UCSD-AML1 (cell line): ENCODE measurements at regions not wholly inside any gene's neighbourhood (a gene's known extent, or its start where the extent isn't known, plus 50 kb on each side); places are given as distances from the start of the nearest gene placed in this dataset.
"Not testable (repeated sequence)": the region's sequence is repeated elsewhere in the genome, so short reads cannot be mapped to it uniquely, and the experiment has no call there.

ENCODE experiments used
- DNase-seq: peaks from one replicate; lab custom pipeline; 2025; ENCODE audit not compliant: unreplicated experiment; lab: John Stamatoyannopoulos, UW

GRCh38 chr12:3418609-3419390 lies 72.2 kb upstream of the PRMT8 start:
- DNase-seq = no peak

- DNase-seq = no peak
Observed at GRCh38 chr12:3419558-3419957, 71.4 kb upstream of the PRMT8 start.

DNA sequence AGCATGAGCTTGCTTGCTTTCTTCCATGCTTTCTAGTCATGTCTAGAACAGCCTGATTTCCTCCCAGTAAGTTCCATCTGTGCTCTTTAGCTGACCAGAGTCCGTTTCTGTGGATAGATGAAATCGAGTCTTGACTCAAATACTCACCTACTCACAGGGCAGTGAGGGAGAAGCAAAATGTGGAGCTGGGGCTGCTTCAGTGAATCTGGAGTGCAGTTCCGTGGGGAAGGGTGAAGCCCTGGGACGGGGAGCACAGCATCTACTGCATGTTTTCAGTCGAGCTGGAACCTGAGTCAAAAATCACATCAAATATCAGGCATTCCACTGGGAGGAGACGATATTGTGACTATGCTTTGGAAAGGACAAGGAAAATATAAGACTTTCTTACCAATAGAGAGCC lies 70.3 kb upstream of the PRMT8 start:
- no peak for DNase-seq

- no peak for DNase-seq
Observed at GRCh38 chr12:3421191-3421978, 69.6 kb upstream of the PRMT8 start.

DNA sequence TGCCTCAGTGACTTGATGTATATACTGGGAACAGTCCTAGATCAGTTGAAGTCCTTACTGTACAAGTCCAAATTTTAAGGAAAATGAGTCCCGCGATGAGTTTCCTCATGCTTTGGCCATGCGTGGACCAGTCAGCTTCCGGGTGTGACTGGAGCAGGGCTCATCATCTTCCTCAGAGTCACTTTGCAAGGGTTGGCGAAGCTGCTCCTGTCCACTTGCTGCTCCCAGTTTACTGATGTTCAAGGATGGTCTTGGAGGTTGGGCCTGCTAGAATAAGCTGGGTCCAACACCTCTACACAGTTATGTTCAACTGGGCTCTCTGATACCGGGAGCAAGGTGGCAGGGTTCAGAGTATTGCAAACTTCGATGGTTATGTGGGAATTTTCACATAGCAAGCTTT lies 66.2 kb upstream of the PRMT8 start:
- not testable (repeated sequence) for DNase-seq

GRCh38 chr12:3427956-3428355 lies 63.0 kb upstream of the PRMT8 start:
- no peak for DNase-seq

GRCh38 chr12:3428631-3429030 lies 62.4 kb upstream of the PRMT8 start:
- DNase-seq = no peak

GRCh38 chr12:3429523-3429922 lies 61.5 kb upstream of the PRMT8 start:
- DNase-seq = not testable (repeated sequence)

DNA sequence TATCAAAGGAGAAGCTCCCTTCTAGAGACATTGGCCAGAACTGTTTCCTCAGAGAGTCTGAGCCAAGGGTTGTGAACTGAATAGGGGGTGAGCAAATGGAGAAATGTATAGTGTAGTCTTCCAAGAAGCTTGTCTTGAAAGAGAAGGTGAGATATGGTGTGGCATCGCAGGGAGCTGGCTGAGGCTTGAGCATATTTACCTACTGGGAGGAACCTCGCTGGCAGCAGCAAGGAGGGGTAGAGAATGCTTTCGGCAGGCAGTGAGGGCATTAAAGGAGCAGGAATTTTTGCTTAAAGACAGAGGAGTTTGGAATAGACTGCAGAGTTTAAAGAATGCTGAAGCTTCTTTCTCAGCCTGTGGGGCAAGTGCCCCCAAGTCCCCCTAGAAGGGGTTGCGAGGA lies 59.3 kb upstream of the PRMT8 start:
- DNase-seq = no peak

DNA sequence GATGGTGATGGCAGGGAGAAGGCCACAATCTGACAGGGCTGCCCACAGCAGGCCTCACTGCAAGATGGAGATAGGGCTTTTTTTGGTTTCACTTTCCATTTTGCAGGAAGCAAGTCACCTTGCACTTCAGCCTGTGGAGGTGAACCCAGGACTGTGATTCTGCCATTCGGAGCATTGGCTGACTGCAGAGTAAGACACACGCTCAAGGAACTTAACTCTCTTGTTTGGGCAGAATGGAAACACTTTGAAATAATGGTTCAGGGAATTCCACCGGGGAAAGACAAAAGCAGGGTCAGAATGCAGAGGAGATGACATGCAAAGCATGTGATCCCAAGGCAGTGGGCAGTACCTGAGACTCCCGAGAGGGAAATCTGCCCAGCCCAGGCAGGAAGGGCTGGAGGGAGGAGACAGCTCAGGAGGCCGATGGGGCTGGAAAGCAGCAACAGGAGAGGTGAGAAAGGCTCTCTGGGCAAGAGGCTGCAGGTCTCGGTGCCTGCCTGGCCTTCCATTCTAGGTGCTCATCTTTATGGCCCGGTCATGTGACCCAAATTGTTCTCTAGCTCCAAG lies 58.7 kb upstream of the PRMT8 start:
- no peak for DNase-seq

- DNase-seq = no peak
Observed at GRCh38 chr12:3432868-3433267, 58.1 kb upstream of the PRMT8 start.

DNA sequence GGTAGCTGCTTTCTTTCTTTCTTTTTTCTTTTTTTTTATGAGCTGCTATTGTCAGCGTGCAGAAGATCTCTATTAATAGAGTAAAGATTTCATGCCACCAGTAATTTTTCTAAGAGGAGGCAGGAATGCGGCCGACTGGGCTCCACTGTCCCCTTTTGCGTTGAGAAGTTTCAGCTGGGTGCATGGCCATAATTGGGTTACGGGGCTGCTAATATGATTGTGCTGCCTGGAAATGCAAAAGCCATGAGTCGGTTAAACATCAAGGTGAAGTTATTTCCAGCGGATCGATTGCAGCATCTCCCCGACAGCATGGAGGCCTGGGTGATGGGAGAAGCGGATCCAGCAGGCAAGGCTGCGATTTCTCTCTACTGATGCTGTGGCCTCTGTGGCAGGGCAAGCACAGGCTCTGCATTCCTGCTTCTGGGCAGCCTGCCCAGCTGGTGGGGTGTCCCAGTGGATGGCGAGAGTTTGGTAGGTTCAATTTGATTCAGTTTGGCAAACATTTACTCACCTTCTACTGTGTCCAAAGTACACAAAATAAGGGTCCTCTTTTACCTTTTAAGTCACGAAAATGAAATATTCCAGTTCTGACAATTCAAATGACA lies 54.4 kb upstream of the PRMT8 start:
- no peak for DNase-seq

DNA sequence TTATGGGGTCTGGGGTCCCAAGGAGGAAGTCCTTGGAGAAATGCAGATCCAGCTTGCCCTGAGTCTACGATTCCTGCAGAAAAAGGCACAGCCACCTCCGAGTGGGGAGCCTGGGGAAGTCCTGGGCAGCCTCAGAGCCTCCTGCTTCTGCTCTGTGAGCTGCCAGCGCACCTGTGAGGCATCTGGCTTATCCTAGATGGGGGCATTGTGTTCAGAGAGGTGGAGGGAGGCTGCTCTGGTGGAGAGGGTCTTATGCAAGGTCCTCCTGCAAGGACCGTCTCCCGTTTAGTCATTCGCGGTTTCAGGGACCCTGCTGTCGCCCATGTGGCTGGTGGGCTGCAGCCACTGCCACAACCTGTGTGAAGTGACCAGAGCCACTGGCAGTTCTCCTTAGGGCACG lies 53.0 kb upstream of the PRMT8 start:
- no peak for DNase-seq

DNA sequence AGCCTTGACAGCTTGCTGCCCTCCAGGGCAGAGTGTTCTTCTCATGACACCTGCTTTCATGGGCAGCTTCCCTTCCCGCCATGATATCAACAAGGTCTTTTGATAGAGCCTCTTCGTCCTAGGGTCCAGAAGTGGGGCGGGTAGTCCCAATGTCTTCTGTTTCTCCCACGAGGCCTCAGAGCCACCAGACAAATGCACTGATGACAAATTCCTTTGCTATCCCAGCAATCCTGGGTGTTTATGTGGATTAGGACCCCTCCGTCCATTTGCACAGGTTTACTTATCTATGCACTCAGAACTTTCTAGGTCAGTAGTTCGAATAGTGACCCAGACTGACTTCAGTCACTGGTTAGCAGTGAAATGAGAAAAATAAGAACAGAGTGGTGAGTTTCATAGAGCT lies 52.6 kb upstream of the PRMT8 start:
- no peak for DNase-seq
